Stomach smooth muscle (tissue), 2 donors: ENCODE measurements at regions not wholly inside any gene's neighbourhood (a gene's known extent, or its start where the extent isn't known, plus 50 kb on each side); places are given as distances from the start of the nearest gene placed in this dataset.

ENCODE experiments used
- H3K27ac ChIP-seq: one replicate; pipeline ENCODE4 v1.7.0; 2013; ENCODE audit warnings: mild to moderate bottlenecking, low read length, inconsistent platforms
- H3K27me3 ChIP-seq, 2 donors: one replicate each; pipeline ENCODE4 v1.7.0; 2013; ENCODE audit warnings: low read length in 2 of 2; ENCODE audit not compliant: insufficient read depth in 2 of 2, control insufficient read depth in 1 of 2
- H3K36me3 ChIP-seq, 2 donors: one replicate each; pipeline ENCODE4 v1.7.0; 2013; ENCODE audit warnings: low read length in 2 of 2; ENCODE audit not compliant: control insufficient read depth in 2 of 2, insufficient read depth in 2 of 2
- H3K4me1 ChIP-seq: one replicate; pipeline ENCODE4 v1.7.0; 2013; ENCODE audit warnings: low read length; ENCODE audit not compliant: control insufficient read depth, insufficient read depth
- H3K4me3 ChIP-seq, 2 donors: one replicate each; pipeline ENCODE4 v1.7.0; 2013; ENCODE audit warnings: low read length in 2 of 2
- H3K9ac ChIP-seq, 2 donors: one replicate each; pipeline ENCODE4 v1.7.0; 2013; ENCODE audit warnings: low read length in 2 of 2, mild to moderate bottlenecking in 1 of 2
- H3K9me3 ChIP-seq, 2 donors: one replicate each; pipeline ENCODE4 v1.7.0; 2013; ENCODE audit warnings: low read length in 2 of 2; ENCODE audit not compliant: control insufficient read depth in 2 of 2
- donor health status: healthy.
- donor health status: Pancreatic carcinoma.

DNA sequence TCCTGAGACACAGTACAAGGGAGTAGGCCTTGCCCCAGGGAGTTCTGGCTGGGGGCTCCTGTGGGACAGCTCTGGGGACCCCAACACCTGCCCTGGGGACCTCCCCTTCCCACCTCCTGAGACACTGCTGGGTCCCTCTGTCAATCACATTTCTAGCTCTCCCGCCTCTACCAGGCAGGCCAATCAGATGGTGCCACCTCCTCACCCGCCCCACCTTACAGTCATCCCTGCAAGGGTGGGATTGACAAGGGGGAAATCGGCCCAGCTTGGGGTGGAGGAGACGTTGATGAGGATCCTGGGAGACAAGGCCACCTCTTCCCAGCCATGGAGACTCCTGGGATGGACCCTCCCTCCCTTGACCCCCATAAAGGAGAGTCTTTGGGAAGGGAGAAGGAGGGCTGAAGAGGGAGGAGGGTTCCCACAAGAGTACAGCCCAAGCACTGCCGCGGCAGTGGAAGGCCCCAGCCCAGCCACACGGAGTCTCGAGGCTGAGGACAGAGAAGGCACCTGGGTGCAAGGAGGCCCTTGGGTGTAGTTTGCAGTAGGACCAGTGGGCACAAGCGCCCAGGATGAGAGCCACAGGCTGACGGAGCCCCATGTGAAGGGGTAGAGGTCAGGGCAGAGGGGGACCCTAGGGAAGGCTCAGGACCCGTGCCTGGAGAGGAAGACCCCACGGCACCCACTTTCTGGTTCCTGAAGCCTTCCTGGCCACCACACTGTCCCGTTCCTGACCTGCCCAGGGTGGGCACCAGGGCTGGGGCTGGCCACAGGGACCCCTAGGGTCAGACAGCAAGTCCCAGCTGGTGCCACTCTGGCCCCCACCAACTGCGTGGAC lies 109.9 kb upstream of the OTOS start:
- Histone ChIP-seq H3K4me1 (peaks cover 31% of the 10 kb centered on the region), H3K27me3 (no peaks in the 10 kb centered on the region), H3K9ac (peak overlapping the region in 1 of 2 donors; percentile 21)

DNA sequence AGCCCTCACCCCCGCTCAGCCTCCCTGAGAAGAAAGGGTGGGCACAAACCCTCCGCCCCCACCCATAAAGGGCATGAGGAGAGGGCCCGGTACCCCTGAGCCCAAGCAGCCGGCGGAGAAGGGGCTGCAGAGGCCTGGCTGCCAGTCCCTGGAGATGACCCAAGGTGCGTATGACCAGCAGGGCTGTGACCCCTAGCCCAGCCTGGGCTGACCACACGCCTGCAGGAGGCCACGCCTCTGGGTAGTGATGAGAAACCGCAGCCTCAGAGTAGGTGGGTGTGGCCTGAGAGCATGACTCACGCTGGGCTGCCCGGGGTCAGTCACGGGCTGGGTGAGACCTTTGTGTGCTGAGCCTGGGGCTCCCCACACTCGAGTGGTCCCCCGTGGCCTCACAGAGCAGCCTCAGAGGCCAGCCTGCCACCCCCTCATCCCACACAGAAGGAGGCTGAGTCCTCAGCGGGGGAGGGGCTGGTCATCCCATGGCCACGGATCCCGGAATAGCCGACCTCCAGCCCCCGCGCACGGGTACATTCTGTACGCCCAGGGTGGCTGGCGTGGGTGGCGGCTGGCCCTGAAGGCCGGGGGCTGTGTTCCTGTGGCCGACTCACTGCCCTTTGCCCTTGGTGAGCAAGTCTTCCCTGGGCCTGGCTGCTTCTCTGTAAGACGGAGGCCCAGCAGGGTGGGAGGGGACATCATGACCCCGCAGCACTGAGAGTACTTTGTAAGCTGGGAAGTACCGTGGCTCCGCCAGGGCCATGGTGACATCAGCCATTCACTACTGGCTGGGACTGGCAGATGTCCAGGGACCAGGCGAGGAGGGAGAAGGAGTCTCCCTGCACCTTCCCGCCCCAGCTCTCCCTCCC lies 110.8 kb upstream of the OTOS start:
- H3K27ac ChIP-seq: peak overlapping the region; percentile 75
- peak overlapping the region in 1 of 2 donors; percentile 62 for H3K4me3 ChIP-seq
- H3K9ac ChIP-seq: peak overlapping the region in 1 of 2 donors; percentile 64
- no peaks in the 10 kb centered on the region for H3K9me3 ChIP-seq
- H3K36me3 ChIP-seq: no peaks in the 10 kb centered on the region
- H3K4me1 ChIP-seq: peaks cover 31% of the 10 kb centered on the region
- H3K27me3 ChIP-seq: no peaks in the 10 kb centered on the region

More for the DNA sequence above, 109.9 kb upstream of the OTOS start:
- no peaks in the 10 kb centered on the region for H3K36me3 ChIP-seq
- no peak overlapping the region for H3K4me3 ChIP-seq
- H3K9me3 ChIP-seq: no peaks in the 10 kb centered on the region
- peak overlapping the region; percentile 75 for H3K27ac ChIP-seq

DNA sequence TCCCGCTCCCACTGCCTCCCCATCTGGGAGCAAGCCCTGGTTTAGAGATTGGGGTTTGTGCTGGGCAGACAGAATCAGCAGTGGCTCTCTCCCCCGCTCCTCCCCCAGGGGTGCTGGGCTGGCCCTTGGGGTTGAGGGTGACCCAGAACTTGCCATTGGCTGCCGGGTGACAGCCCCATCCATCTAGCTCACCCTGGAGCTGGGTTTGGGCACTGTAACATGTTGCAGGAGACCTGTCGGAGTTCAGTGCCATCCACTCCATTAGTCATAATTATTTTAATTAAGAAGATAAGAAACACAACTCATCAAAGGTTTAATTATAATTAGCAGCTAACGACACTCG lies 111.4 kb upstream of the OTOS start:
- H3K9ac ChIP-seq: no peak overlapping the region
- no peak overlapping the region for H3K4me3 ChIP-seq
- H3K36me3 ChIP-seq: no peaks in the 10 kb centered on the region
- no peaks in the 10 kb centered on the region for H3K9me3 ChIP-seq
- peak overlapping the region; percentile 75 for H3K27ac ChIP-seq
- H3K27me3 ChIP-seq: no peaks in the 10 kb centered on the region
- peaks cover 31% of the 10 kb centered on the region for H3K4me1 ChIP-seq

DNA sequence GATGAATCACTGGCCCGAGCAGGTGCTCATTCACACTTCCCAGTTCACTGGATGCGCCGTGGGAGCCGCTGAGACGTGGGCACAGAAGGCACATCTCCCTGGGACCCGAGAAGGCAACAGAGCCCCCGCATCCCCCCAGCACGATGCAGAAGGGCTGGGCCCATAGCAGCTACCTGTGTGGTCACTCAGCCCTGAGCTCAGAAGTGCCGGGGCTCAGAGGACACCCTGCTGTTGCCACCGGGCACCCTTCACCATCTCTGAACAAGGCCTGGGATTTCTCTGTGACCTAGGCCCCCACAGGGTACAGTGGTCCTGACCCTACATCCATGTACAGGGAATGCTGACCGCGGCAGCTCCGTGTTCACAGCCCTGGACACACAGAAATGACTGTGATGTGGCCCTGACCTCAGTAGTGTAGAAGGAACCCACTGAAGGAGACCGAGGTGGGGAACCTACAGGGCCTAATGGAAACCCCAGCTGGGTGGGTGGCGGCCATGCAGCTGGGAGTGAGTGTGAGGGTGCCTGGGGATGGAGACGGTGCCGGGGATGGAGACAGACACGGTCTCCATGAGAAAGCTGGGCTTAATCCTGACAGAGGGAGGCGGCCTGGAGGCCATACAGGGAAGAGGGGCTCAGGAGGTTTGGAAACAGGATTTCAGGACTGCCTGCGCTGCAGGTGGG lies 111.9 kb upstream of the OTOS start:
- Histone ChIP-seq H3K27me3 (no peaks in the 10 kb centered on the region), H3K4me3 (no peak overlapping the region), H3K4me1 (peaks cover 31% of the 10 kb centered on the region), H3K9me3 (no peaks in the 10 kb centered on the region), H3K27ac (peak overlapping the region; percentile 75), H3K9ac (no peak overlapping the region), H3K36me3 (no peaks in the 10 kb centered on the region)

DNA sequence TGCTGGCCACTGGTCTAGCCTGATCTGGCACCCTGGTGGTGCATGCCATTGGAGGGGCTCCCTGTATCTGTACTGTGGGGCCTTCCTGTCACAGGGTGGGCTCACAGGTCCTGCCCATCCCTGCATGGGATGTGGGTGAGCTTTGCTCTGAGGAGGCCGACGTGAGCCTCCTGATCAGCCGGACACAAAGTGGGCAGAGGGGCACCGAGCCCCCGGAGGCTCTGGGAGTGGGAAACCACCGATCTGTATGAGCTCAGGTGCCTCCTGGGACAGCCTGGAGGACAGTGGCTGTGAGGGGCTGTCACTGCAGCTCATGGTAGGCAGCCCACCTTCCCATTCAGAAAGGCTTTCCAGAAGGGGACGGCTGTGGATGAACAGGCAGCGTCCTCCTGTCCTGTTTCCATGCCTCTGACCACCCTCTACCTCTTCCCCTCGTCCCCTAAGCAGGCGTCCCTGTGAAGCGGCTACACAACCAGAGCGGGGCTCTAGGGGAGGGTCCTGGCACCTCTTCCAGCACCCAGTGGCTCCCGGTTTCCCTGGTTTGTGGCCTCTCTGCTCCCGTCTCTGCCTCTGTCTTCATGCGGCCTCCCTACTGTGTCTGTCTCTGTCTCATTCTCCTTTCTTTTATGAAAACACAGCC lies 112.5 kb upstream of the OTOS start:
- no peaks in the 10 kb centered on the region for H3K27me3 ChIP-seq
- no peak overlapping the region for H3K9ac ChIP-seq
- H3K4me3 ChIP-seq: no peak overlapping the region
- H3K4me1 ChIP-seq: peaks cover 29% of the 10 kb centered on the region
- no peaks in the 10 kb centered on the region for H3K36me3 ChIP-seq
- H3K9me3 ChIP-seq: no peaks in the 10 kb centered on the region
- no peak overlapping the region for H3K27ac ChIP-seq

DNA sequence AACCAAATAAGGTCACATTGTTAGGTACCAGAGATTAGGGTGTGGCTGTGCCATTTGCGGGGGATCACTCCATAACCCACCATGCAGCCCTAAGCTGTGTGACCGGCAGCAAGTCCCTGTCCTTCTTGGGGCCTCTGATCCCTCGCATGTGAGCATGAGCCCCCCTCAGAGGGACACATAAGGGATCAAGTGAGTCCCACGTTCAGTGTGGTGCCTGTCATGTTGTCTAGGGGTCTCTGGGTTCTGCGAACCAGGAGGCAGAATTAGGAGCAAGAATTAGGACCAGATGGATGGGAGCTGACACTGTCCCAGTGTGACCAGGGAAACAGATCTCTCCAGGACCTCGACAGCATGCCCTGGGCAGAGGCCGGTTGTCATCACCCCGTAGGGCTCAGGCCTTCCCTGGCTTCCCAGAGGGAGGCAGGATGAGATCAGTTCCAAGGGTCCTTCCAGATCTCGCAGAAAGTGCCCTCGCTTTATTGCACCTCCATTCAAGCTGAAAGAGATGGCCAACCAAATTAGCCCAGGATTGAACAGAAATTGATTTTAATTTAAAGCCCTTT lies 113.2 kb upstream of the OTOS start:
- Histone ChIP-seq H3K27me3 (no peaks in the 10 kb centered on the region), H3K4me1 (peaks cover 28% of the 10 kb centered on the region), H3K27ac (no peak overlapping the region), H3K36me3 (no peaks in the 10 kb centered on the region), H3K9me3 (no peaks in the 10 kb centered on the region), H3K9ac (no peak overlapping the region), H3K4me3 (no peak overlapping the region)

DNA sequence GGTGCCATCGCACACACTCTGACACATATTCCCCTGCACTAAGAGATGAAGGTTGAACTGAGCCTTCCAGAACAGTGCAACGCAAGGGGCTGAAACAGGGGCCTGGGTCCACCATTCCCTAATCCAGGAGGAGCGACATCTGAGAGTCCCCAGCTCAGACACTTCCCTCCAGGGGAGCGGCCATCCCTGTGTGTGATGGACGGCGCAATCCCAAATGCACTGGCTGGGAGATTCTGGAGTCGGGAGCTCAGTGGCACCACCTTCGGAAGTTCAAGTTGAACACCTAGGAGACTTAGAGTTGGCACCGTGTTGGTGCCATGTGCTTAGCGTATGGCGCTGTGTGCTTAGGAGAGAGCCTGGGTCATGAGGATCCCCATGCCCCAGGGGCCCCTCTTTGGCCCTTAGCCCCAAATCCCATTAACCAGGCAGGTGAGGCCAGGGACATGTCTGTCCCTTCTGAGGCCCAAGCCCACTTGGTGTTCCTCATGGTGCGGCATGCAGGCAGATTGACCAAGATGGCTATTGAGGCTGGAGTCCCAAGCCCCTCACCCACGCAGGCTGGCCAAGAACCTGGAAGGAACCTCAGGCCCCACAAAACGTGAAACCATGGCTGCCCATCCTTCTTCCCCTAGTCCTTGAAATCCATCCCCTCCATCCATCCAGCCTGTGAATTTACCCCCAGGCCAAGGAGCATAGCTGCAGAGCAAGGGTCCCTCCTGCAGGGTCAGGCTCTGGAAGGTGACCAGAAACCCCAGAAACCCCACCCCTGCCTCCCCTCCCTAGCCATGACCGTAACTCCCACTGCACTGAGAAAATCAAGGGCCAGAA lies 114.1 kb upstream of the OTOS start:
- H3K4me3 ChIP-seq: no peak overlapping the region
- no peak overlapping the region for H3K9ac ChIP-seq
- H3K27me3 ChIP-seq: no peaks in the 10 kb centered on the region
- no peak overlapping the region for H3K27ac ChIP-seq
- H3K36me3 ChIP-seq: no peaks in the 10 kb centered on the region
- no peaks in the 10 kb centered on the region for H3K9me3 ChIP-seq
- peaks cover 35% of the 10 kb centered on the region for H3K4me1 ChIP-seq

DNA sequence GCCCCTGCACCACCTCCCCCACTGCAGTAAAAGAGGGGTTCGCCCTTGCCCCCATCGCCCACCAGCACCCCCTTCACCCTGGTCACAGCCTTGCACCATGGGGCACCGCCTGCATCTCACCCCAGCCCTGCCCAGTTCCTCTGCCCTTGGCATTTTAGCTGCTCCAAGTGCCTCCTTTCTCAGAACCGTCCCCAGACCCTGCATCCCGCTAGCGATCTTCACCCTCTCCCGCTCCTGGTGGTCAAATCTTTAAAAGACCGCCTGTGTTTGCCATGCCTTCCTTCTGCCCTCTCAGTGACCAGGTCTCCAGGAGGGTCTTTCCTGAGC lies 114.7 kb upstream of the OTOS start:
- Histone ChIP-seq H3K27me3 (no peaks in the 10 kb centered on the region), H3K9ac (no peak overlapping the region), H3K27ac (no peak overlapping the region), H3K4me3 (no peak overlapping the region), H3K9me3 (no peaks in the 10 kb centered on the region), H3K4me1 (peaks cover 40% of the 10 kb centered on the region), H3K36me3 (no peaks in the 10 kb centered on the region)

DNA sequence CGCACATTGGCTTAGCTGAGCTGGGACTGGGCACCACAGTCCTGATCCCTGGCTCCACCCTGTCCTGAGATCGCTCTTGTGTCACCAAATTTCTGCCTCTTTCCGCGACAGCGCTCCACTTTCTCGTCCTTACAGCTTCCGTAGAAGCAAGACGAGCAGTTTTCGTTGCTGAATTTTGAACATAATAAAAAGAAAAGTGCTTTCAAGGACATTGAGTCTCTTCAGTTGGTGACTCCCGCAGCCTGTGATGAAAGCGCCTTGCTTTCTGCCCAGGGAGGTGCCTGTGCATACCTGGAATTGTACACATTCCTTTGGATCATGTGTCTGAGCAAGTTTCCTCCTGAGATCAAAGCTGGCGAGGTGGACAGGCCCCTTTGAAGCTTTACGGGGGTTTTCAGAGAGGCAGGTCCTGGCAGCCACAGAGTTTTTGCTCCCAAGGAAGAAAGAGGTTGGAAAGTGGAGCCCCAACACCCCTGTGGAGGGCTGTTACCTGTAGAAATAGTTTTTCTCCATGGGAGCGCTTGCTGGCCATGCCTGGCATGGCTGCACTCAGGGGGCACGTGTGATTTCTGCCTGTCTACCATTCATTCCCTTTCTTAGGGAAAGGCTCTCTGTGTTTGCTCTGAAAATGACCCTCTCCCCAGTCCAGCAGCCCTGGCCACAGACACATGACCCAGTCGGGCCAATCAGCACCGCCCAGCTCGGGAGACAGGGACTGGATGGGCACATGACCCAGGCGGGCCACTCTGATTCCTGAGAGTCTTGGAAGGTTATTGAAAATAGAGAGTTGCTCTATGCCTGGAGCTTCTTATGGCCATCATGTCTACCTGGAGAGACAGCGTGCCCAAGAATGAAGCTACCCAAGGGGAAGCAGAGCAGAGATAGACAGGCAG lies 115.6 kb upstream of the OTOS start:
- Histone ChIP-seq H3K27me3 (no peaks in the 10 kb centered on the region), H3K9ac (no peak overlapping the region), H3K4me3 (no peak overlapping the region), H3K27ac (no peak overlapping the region), H3K4me1 (peaks cover 32% of the 10 kb centered on the region), H3K36me3 (no peaks in the 10 kb centered on the region), H3K9me3 (no peaks in the 10 kb centered on the region)
